Spleen (tissue), 11 donors: ENCODE measurements at regions not wholly inside any gene's neighbourhood (a gene's known extent, or its start where the extent isn't known, plus 50 kb on each side); places are given as distances from the start of the nearest gene placed in this dataset.

Source experiments
- DNase-seq: peaks from one replicate; pipeline ENCODE4 v3.0.0-alpha.2; 2020
- H3K27ac ChIP-seq, 8 donors: fragments of 200-600 bp; sonication (generic) in 7 of 8; 1 replicate in 4 of 8; 2 replicates in 4 of 8; pipeline versions ENCODE4 v1.5.0 to v1.8.0; 2016 to 2021; ENCODE audit warnings: inconsistent platforms in 4 of 8, mild to moderate bottlenecking in 4 of 8, moderate library complexity in 1 of 8
- H3K27me3 ChIP-seq, 7 donors: fragments of 200-600 bp; sonication (generic) in 6 of 7; replicated peaks in 1 of 7; 1 replicate in 4 of 7; 2 replicates in 3 of 7; pipeline versions ENCODE4 v1.5.0 to v1.8.0; 2016 to 2021; ENCODE audit warnings: inconsistent platforms in 3 of 7, mild to moderate bottlenecking in 1 of 7
- H3K36me3 ChIP-seq, 6 donors: fragments of 200-600 bp; sonication (generic) in 5 of 6; 1 replicate in 4 of 6; 2 replicates in 2 of 6; pipeline versions ENCODE4 v1.5.0 to v1.8.0; 2016 to 2021; ENCODE audit warnings: inconsistent platforms in 2 of 6
- H3K4me1 ChIP-seq, 6 donors: fragments of 200-600 bp; sonication (generic) in 5 of 6; 1 replicate in 3 of 6; 2 replicates in 3 of 6; pipeline versions ENCODE4 v1.5.0 to v1.8.0; 2016 to 2021; ENCODE audit warnings: inconsistent platforms in 3 of 6
- H3K4me3 ChIP-seq, 8 donors: fragments of 200-600 bp; sonication (generic) in 7 of 8; 1 replicate in 4 of 8; 2 replicates in 4 of 8; pipeline versions ENCODE4 v1.5.0 to v1.8.0; 2016 to 2021; ENCODE audit warnings: inconsistent platforms in 4 of 8, mild to moderate bottlenecking in 4 of 8, moderate library complexity in 2 of 8
- H3K9me3 ChIP-seq, 8 donors: fragments of 200-600 bp; sonication (generic) in 7 of 8; 1 replicate in 4 of 8; 2 replicates in 4 of 8; pipeline versions ENCODE4 v1.5.0 to v1.8.0; 2016 to 2021; ENCODE audit warnings: inconsistent platforms in 4 of 8
- POLR2A ChIP-seq, 3 donors: fragments of 450-650 bp; IDR thresholded peaks; one replicate each; pipeline ENCODE4 v1.5.1; 2017; ENCODE audit warnings: antibody characterized with exemption in 3 of 3, mild to moderate bottlenecking in 1 of 3
- POLR2AphosphoS5 ChIP-seq, 3 donors: sonication (generic); formaldehyde crosslinking; IDR thresholded peaks; one replicate each; pipeline ENCODE4 v1.5.1; 2017; ENCODE audit warnings: antibody characterized with exemption in 3 of 3
- WGBS, 5 donors: extraction: QIAGEN DNeasy Blood & Tissue Kit in 3 of 5; methylation state at CpG; one replicate each; pipeline versions ENCODE4 v1.1.5 to v1.1.7; 2013 to 2018; 5-methylcytosine and 5-hydroxymethylcytosine counted together
- intact Hi-C: fragments of 100-400 bp; cut with DNase I; formaldehyde crosslinking; loops from one replicate; pipeline ENCODE4 v1.15.0; 2023; ENCODE audit warnings: low total_unique reads
- TF ChIP-seq, protein P1 (sequence below), 11 experiments: fragments of 200-600 bp in 7 of 11; fragments of 450-650 bp in 4 of 11; sonication (generic) in 4 of 11; IDR thresholded peaks in 8 of 11; conservative IDR thresholded peaks in 3 of 11; 1 replicate in 7 of 11; 2 replicates in 4 of 11; pipeline versions ENCODE4 v1.4.0 to v1.8.0; 2016 to 2021; ENCODE audit warnings: antibody characterized with exemption in 11 of 11, inconsistent platforms in 4 of 11, mild to moderate bottlenecking in 1 of 11
- donor health status: healthy with polysubstance abuse.
- donor health status: DM: no; HTN: no; CAD: no; lungs with moderate emphysema.
- donor health status: DM: no; HTN: no; CAD: no.
- donor health status: Bipolar disorder and iron deficiency.
- donor health status: healthy.
- donor health status: DM: no; HTN: no; CAD: no.
- donor health status: DM: yes; HTN: yes; CAD: no.

DNA sequence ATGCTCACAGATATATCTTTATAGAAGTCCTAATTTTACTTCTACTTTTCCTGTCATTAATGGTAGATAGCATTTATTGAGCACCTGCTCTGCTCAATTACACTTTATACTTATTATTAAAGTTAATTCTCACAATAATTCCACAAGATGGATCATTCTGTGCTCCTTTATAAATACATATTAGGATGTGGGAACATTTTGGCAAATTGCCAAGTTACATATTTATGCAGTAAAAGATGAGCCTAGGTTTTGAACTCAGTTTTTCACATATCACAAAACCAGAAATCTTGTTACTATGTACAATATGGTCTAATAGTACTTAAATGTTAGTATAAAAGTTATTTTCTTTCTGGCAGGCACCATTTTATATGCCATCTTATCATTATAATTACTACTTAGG lies 895.0 kb upstream of the B3GALT2 start:
- no peak for TF ChIP-seq POLR2AphosphoS5 (IDR thresholded peaks at IDR 0.05)
- TF ChIP-seq, protein P1, sequence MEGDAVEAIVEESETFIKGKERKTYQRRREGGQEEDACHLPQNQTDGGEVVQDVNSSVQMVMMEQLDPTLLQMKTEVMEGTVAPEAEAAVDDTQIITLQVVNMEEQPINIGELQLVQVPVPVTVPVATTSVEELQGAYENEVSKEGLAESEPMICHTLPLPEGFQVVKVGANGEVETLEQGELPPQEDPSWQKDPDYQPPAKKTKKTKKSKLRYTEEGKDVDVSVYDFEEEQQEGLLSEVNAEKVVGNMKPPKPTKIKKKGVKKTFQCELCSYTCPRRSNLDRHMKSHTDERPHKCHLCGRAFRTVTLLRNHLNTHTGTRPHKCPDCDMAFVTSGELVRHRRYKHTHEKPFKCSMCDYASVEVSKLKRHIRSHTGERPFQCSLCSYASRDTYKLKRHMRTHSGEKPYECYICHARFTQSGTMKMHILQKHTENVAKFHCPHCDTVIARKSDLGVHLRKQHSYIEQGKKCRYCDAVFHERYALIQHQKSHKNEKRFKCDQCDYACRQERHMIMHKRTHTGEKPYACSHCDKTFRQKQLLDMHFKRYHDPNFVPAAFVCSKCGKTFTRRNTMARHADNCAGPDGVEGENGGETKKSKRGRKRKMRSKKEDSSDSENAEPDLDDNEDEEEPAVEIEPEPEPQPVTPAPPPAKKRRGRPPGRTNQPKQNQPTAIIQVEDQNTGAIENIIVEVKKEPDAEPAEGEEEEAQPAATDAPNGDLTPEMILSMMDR (IDR thresholded peaks at IDR 0.05 in 8 of 11, conservative IDR thresholded peaks at IDR 0.05 in 3 of 11) = no peak
- no peak for TF ChIP-seq POLR2A (IDR thresholded peaks at IDR 0.05)

DNA sequence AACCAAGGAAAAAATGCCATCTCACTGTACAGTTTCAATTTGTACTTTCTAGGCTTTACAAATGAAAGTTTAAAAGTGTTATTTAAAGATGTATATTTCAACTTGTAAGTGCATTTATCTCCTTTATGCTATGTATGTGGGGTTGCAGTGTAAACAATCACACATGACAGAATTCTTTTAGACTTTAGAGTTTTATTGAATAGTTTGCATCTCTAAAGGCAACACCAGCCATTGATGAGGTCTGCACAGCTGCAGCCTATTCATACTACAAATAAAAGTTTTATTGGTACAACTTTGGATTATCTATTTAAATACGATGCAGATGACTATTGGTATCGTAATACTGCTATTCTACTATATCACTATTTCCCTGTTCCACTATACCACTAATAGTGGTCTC lies 894.4 kb upstream of the B3GALT2 start:
- Histone ChIP-seq H3K27me3 (no peaks in the 10 kb centered on the region), H3K9me3 (no peaks in the 10 kb centered on the region), H3K27ac (no peak overlapping the region), H3K4me1 (no peaks in the 10 kb centered on the region), H3K36me3 (no peaks in the 10 kb centered on the region), H3K4me3 (no peak overlapping the region)
- TF ChIP-seq POLR2A (IDR thresholded peaks at IDR 0.05) (no peak), POLR2AphosphoS5 (IDR thresholded peaks at IDR 0.05) (no peak)
- TF ChIP-seq, protein P1 (IDR thresholded peaks at IDR 0.05 in 8 of 11, conservative IDR thresholded peaks at IDR 0.05 in 3 of 11) = no peak
- 91 to 100% (median 98%) methylated on average over 2 of the region's 2 CpGs for WGBS, 5 donors
- DNase-seq = no peak
- intact Hi-C loops = no loop called here

More for the DNA sequence above, 895.0 kb upstream of the B3GALT2 start:
- intact Hi-C loops = no loop called here
- H3K27ac ChIP-seq = no peak overlapping the region
- no peaks in the 10 kb centered on the region for H3K36me3 ChIP-seq
- H3K4me1 ChIP-seq = no peaks in the 10 kb centered on the region
- no peaks in the 10 kb centered on the region for H3K9me3 ChIP-seq
- H3K4me3 ChIP-seq = no peak overlapping the region
- no peaks in the 10 kb centered on the region for H3K27me3 ChIP-seq
- no peak for DNase-seq

DNA sequence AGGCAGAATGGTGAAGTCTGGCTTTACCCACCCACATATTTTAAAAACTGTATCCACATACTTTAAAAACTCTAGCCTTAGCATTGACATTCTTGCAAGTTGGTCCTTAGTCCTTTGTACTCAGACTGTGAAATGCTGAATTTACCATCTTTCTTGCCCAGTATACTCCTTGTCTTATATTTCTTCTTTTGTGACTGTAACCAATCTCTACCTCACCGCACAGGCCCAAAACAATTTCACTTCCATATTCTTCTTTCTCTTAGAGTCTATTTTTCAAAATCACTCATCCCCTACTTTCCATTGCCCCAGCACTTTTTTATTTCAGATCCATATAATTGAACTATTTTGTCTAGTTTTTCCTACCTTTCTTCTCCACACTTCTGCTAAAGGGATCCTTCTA lies 892.4 kb upstream of the B3GALT2 start:
- Histone ChIP-seq H3K4me3 (no peak overlapping the region), H3K9me3 (no peaks in the 10 kb centered on the region), H3K27me3 (no peaks in the 10 kb centered on the region), H3K4me1 (no peaks in the 10 kb centered on the region), H3K36me3 (no peaks in the 10 kb centered on the region), H3K27ac (no peak overlapping the region)
- 68 to 82% (median 74%) methylated on average over 1 of the region's 1 CpG for WGBS, 5 donors
- intact Hi-C loops = no loop called here
- TF ChIP-seq POLR2AphosphoS5 (IDR thresholded peaks at IDR 0.05) = no peak
- no peak for TF ChIP-seq POLR2A (IDR thresholded peaks at IDR 0.05)
- TF ChIP-seq, protein P1 (IDR thresholded peaks at IDR 0.05 in 8 of 11, conservative IDR thresholded peaks at IDR 0.05 in 3 of 11) = no peak
- DNase-seq = no peak

DNA sequence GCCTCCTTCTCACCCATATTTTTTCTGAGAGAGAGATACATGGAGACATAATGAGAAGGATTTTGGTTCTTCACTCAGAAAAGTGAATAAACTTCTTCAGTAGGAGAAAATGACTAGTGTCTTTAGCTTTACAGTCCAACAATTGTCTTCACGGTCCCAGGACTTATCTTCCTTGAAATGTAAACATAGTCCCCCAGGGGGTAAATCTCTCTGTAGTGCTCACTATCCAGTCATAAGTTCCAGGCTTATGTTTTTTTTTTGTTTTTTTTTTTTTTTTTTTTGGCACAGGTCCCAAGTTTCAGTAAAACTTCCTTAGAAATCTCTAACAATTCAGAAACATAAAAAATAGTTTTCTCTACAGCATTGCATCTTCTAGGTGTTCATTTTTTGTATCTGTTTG lies 890.2 kb upstream of the B3GALT2 start:
- TF ChIP-seq, protein P1 (IDR thresholded peaks at IDR 0.05 in 8 of 11, conservative IDR thresholded peaks at IDR 0.05 in 3 of 11) = no peak
- TF ChIP-seq POLR2A (IDR thresholded peaks at IDR 0.05) = no peak

More for the DNA sequence above, 890.2 kb upstream of the B3GALT2 start:
- Histone ChIP-seq H3K4me3 (no peak overlapping the region), H3K27ac (no peak overlapping the region), H3K36me3 (no peaks in the 10 kb centered on the region), H3K4me1 (no peaks in the 10 kb centered on the region), H3K9me3 (no peaks in the 10 kb centered on the region), H3K27me3 (no peaks in the 10 kb centered on the region)
- no peak for DNase-seq
- intact Hi-C loops = no loop called here
- WGBS, 5 donors = 62 to 85% (median 72%) methylated on average over 1 of the region's 1 CpG
